ENCODE measurements at regions not wholly inside any gene's neighbourhood (a gene's known extent, or its start where the extent isn't known, plus 50 kb on each side); places are given as distances from the start of the nearest gene placed in this dataset.

GRCh38 chr3:44011680-44012079, 230.0 kb upstream of the TOPAZ1 start:
- no peak overlapping the region for H3K4me3 ChIP-seq (ENCODE audit: insufficient read depth, low read depth, low read length, poor library complexity, severe bottlenecking)
- H3K4me1 ChIP-seq (ENCODE audit: control insufficient read depth, insufficient read depth, low read length, poor library complexity, severe bottlenecking), result no peaks in the 10 kb centered on the region
- H3K27me3 ChIP-seq (replicated peaks; ENCODE audit: control insufficient read depth, insufficient read depth, low read length, poor library complexity, severe bottlenecking), result no peaks in the 10 kb centered on the region
- no peak overlapping the region for H3K27ac ChIP-seq (ENCODE audit: insufficient read depth, low read length, poor library complexity, severe bottlenecking)
- H3K9me3 ChIP-seq (ENCODE audit: control insufficient read depth, low read length), result no peaks in the 10 kb centered on the region
- no peaks in the 10 kb centered on the region for H3K36me3 ChIP-seq (ENCODE audit: control insufficient read depth, insufficient read depth, low read length)
- DNase-seq, result no peak

GRCh38 chr3:44012160-44012899, 229.4 kb upstream of the TOPAZ1 start:
- Histone ChIP-seq H3K4me1 (ENCODE audit: control insufficient read depth, insufficient read depth, low read length, poor library complexity, severe bottlenecking) (no peaks in the 10 kb centered on the region), H3K27ac (ENCODE audit: insufficient read depth, low read length, poor library complexity, severe bottlenecking) (no peak overlapping the region), H3K36me3 (ENCODE audit: control insufficient read depth, insufficient read depth, low read length) (no peaks in the 10 kb centered on the region), H3K4me3 (ENCODE audit: insufficient read depth, low read depth, low read length, poor library complexity, severe bottlenecking) (no peak overlapping the region), H3K27me3 (replicated peaks; ENCODE audit: control insufficient read depth, insufficient read depth, low read length, poor library complexity, severe bottlenecking) (no peaks in the 10 kb centered on the region), H3K9me3 (ENCODE audit: control insufficient read depth, low read length) (no peaks in the 10 kb centered on the region)
- no peak for DNase-seq

- H3K27ac ChIP-seq (ENCODE audit: insufficient read depth, low read length, poor library complexity, severe bottlenecking), result no peak overlapping the region
- no peaks in the 10 kb centered on the region for H3K4me1 ChIP-seq (ENCODE audit: control insufficient read depth, insufficient read depth, low read length, poor library complexity, severe bottlenecking)
- H3K27me3 ChIP-seq (replicated peaks; ENCODE audit: control insufficient read depth, insufficient read depth, low read length, poor library complexity, severe bottlenecking), result no peaks in the 10 kb centered on the region
Observed at GRCh38 chr3:44013967-44014366, 227.7 kb upstream of the TOPAZ1 start.

DNA sequence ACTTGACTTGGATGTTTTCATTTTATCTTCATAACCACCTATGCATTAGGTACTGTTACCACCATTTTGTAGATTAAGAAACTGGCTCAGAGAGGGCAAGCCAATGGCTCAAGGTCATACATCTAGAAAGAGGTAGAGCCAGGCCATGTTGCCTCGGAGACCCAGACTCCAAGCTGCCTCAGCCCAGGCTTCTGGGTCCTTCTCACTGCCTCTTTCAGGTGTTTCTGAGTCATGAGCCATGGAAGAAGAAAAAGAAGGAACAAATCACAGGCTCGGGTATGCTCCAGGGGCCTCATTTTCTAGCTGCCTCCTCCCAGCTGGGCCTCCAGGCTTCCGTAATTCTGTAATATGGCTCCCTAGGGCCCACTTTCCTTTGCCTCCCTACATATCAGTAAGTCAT, 226.5 kb upstream of the TOPAZ1 start:
- Histone ChIP-seq H3K27me3 (replicated peaks; ENCODE audit: control insufficient read depth, insufficient read depth, low read length, poor library complexity, severe bottlenecking) (no peaks in the 10 kb centered on the region), H3K36me3 (ENCODE audit: control insufficient read depth, insufficient read depth, low read length) (no peaks in the 10 kb centered on the region)

More at GRCh38 chr3:44013967-44014366, 227.7 kb upstream of the TOPAZ1 start:
- H3K4me3 ChIP-seq (ENCODE audit: insufficient read depth, low read depth, low read length, poor library complexity, severe bottlenecking), result no peak overlapping the region
- H3K36me3 ChIP-seq (ENCODE audit: control insufficient read depth, insufficient read depth, low read length), result no peaks in the 10 kb centered on the region
- DNase-seq, result no peak
- H3K9me3 ChIP-seq (ENCODE audit: control insufficient read depth, low read length), result no peaks in the 10 kb centered on the region

DNA sequence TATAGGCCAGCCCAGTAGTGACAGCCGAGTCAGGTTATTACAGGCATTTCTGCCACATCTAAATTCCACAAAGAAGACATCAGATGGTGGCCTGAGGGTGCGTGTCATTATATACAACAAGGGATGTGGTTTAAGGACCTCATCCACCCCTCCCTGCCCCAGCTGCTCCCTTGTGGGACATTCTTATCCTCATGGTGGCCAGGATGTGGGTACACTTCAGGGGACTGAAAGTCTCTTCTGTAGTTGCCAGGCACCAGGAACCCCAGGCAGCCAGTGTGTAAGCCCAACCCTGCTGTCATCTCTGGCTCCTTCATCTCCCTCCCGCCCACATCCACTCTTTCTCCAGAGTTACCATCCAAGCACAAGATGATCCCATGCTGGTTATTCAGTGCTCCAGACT, 224.9 kb upstream of the TOPAZ1 start:
- H3K27ac ChIP-seq (ENCODE audit: insufficient read depth, low read length, poor library complexity, severe bottlenecking), result no peak overlapping the region
- H3K4me3 ChIP-seq (ENCODE audit: insufficient read depth, low read depth, low read length, poor library complexity, severe bottlenecking), result no peak overlapping the region
- peaks cover under 1% of the 10 kb centered on the region for H3K4me1 ChIP-seq (ENCODE audit: control insufficient read depth, insufficient read depth, low read length, poor library complexity, severe bottlenecking)
- no peak for DNase-seq
- peaks cover 9% of the 10 kb centered on the region for H3K27me3 ChIP-seq (replicated peaks; ENCODE audit: control insufficient read depth, insufficient read depth, low read length, poor library complexity, severe bottlenecking)
- H3K36me3 ChIP-seq (ENCODE audit: control insufficient read depth, insufficient read depth, low read length), result no peaks in the 10 kb centered on the region
- H3K9me3 ChIP-seq (ENCODE audit: control insufficient read depth, low read length), result no peaks in the 10 kb centered on the region

More for the DNA sequence above, 226.5 kb upstream of the TOPAZ1 start:
- no peaks in the 10 kb centered on the region for H3K9me3 ChIP-seq (ENCODE audit: control insufficient read depth, low read length)
- no peak overlapping the region for H3K4me3 ChIP-seq (ENCODE audit: insufficient read depth, low read depth, low read length, poor library complexity, severe bottlenecking)
- no peak overlapping the region for H3K27ac ChIP-seq (ENCODE audit: insufficient read depth, low read length, poor library complexity, severe bottlenecking)
- DNase-seq, result no peak
- no peaks in the 10 kb centered on the region for H3K4me1 ChIP-seq (ENCODE audit: control insufficient read depth, insufficient read depth, low read length, poor library complexity, severe bottlenecking)

- peaks cover 21% of the 10 kb centered on the region for H3K27me3 ChIP-seq (replicated peaks; ENCODE audit: control insufficient read depth, insufficient read depth, low read length, poor library complexity, severe bottlenecking)
Observed at GRCh38 chr3:44018926-44019325, 222.8 kb upstream of the TOPAZ1 start.

DNA sequence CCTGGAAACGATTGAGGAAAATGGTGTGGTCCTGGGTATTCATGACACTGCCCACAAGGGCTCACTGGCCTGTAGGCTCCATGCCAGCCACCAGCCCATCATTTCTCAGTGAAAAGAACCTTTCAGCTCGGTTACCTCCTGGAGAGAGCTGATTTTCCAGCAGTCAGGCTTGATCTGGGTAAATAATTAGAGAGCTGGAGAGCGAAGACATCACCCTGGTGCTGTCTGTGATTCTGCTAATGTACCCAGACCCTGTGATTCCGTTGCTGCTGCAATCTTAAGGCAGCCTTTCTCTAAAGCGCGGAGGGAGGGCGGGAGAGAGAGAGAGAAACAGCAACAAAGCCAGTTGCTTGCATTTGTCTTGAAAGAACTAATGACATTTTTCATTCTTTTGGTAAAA, 221.9 kb upstream of the TOPAZ1 start:
- no peak for DNase-seq
- Histone ChIP-seq H3K27me3 (replicated peaks; ENCODE audit: control insufficient read depth, insufficient read depth, low read length, poor library complexity, severe bottlenecking) (peaks cover 21% of the 10 kb centered on the region), H3K4me3 (ENCODE audit: insufficient read depth, low read depth, low read length, poor library complexity, severe bottlenecking) (no peak overlapping the region), H3K27ac (ENCODE audit: insufficient read depth, low read length, poor library complexity, severe bottlenecking) (no peak overlapping the region), H3K36me3 (ENCODE audit: control insufficient read depth, insufficient read depth, low read length) (no peaks in the 10 kb centered on the region), H3K4me1 (ENCODE audit: control insufficient read depth, insufficient read depth, low read length, poor library complexity, severe bottlenecking) (peaks cover 6% of the 10 kb centered on the region), H3K9me3 (ENCODE audit: control insufficient read depth, low read length) (no peaks in the 10 kb centered on the region)

More at GRCh38 chr3:44018926-44019325, 222.8 kb upstream of the TOPAZ1 start:
- Histone ChIP-seq H3K4me3 (ENCODE audit: insufficient read depth, low read depth, low read length, poor library complexity, severe bottlenecking) (no peak overlapping the region), H3K4me1 (ENCODE audit: control insufficient read depth, insufficient read depth, low read length, poor library complexity, severe bottlenecking) (peaks cover 6% of the 10 kb centered on the region), H3K27ac (ENCODE audit: insufficient read depth, low read length, poor library complexity, severe bottlenecking) (no peak overlapping the region), H3K36me3 (ENCODE audit: control insufficient read depth, insufficient read depth, low read length) (no peaks in the 10 kb centered on the region), H3K9me3 (ENCODE audit: control insufficient read depth, low read length) (no peaks in the 10 kb centered on the region)
- DNase-seq, result no peak

- H3K4me3 ChIP-seq (ENCODE audit: insufficient read depth, low read depth, low read length, poor library complexity, severe bottlenecking), result no peak overlapping the region
- H3K36me3 ChIP-seq (ENCODE audit: control insufficient read depth, insufficient read depth, low read length), result no peaks in the 10 kb centered on the region
- H3K4me1 ChIP-seq (ENCODE audit: control insufficient read depth, insufficient read depth, low read length, poor library complexity, severe bottlenecking), result peaks cover 6% of the 10 kb centered on the region
- peaks cover 21% of the 10 kb centered on the region for H3K27me3 ChIP-seq (replicated peaks; ENCODE audit: control insufficient read depth, insufficient read depth, low read length, poor library complexity, severe bottlenecking)
- no peak overlapping the region for H3K27ac ChIP-seq (ENCODE audit: insufficient read depth, low read length, poor library complexity, severe bottlenecking)
- DNase-seq, result no peak
- no peaks in the 10 kb centered on the region for H3K9me3 ChIP-seq (ENCODE audit: control insufficient read depth, low read length)
Observed at GRCh38 chr3:44020143-44020542, 221.5 kb upstream of the TOPAZ1 start.

- no peaks in the 10 kb centered on the region for H3K9me3 ChIP-seq (ENCODE audit: control insufficient read depth, low read length)
- DNase-seq, result no peak
- H3K27me3 ChIP-seq (replicated peaks; ENCODE audit: control insufficient read depth, insufficient read depth, low read length, poor library complexity, severe bottlenecking), result peaks cover 21% of the 10 kb centered on the region
- no peaks in the 10 kb centered on the region for H3K36me3 ChIP-seq (ENCODE audit: control insufficient read depth, insufficient read depth, low read length)
- peaks cover 6% of the 10 kb centered on the region for H3K4me1 ChIP-seq (ENCODE audit: control insufficient read depth, insufficient read depth, low read length, poor library complexity, severe bottlenecking)
- H3K4me3 ChIP-seq (ENCODE audit: insufficient read depth, low read depth, low read length, poor library complexity, severe bottlenecking), result no peak overlapping the region
- H3K27ac ChIP-seq (ENCODE audit: insufficient read depth, low read length, poor library complexity, severe bottlenecking), result no peak overlapping the region
Observed at GRCh38 chr3:44021651-44022594, 219.8 kb upstream of the TOPAZ1 start.
